Keratinocyte (primary cell): ENCODE measurements at regions not wholly inside any gene's neighbourhood (a gene's known extent, or its start where the extent isn't known, plus 50 kb on each side); places are given as distances from the start of the nearest gene placed in this dataset.

ENCODE experiments used
- DNase-seq: peaks from one replicate; pipeline ENCODE4 v3.0.0-alpha.2; 2011; ENCODE audit warnings: low read depth, missing footprints, low spot score
- FAIRE-seq: peaks from 2 replicates; lab custom pipeline; 2011; peaks lifted over from hg19 to GRCh38; lab: Jason Lieb, UNC
- H2AFZ ChIP-seq: 2 replicates; pipeline ENCODE4 v1.6.0; 2012; ENCODE audit warnings: low read length, control low read depth, inconsistent platforms; ENCODE audit not compliant: control insufficient read depth
- H3K27ac ChIP-seq: 2 replicates; pipeline ENCODE4 v1.5.1; 2011; ENCODE audit warnings: low read length; ENCODE audit not compliant: control insufficient read depth, insufficient read depth
- H3K27me3 ChIP-seq: 3 replicates; pipeline ENCODE4 v1.6.0; 2011; ENCODE audit warnings: low read length; ENCODE audit not compliant: control insufficient read depth, insufficient read depth; ENCODE audit errors: extremely low read depth
- H3K36me3 ChIP-seq, 2 experiments: 2 replicates in 1 of 2; 3 replicates in 1 of 2; pipeline ENCODE4 v1.5.1; 2011; ENCODE audit warnings: low read length in 2 of 2, mild to moderate bottlenecking in 1 of 2; ENCODE audit not compliant: control insufficient read depth in 2 of 2, insufficient read depth in 2 of 2; ENCODE audit errors: extremely low read depth in 1 of 2
- H3K4me1 ChIP-seq: 3 replicates; pipeline ENCODE4 v1.5.1; 2011; ENCODE audit warnings: low read length; ENCODE audit not compliant: control insufficient read depth, insufficient read depth; ENCODE audit errors: extremely low read depth
- H3K4me2 ChIP-seq: 3 replicates; pipeline ENCODE4 v1.6.0; 2011; ENCODE audit warnings: low read depth, low read length; ENCODE audit not compliant: control insufficient read depth, insufficient read depth; ENCODE audit errors: extremely low read depth
- H3K4me3 ChIP-seq, 3 experiments: fragments of 200-600 bp in 1 of 3; sonication (generic) in 1 of 3; 2 replicates in 2 of 3; 3 replicates in 1 of 3; pipeline ENCODE4 v1.5.1; 2011 to 2016; ENCODE audit warnings: low read length in 3 of 3, mild to moderate bottlenecking in 3 of 3, control low read depth in 2 of 3, inconsistent platforms in 1 of 3, low read depth in 1 of 3, mixed read lengths in 1 of 3, mixed run types in 1 of 3, moderate library complexity in 1 of 3; ENCODE audit not compliant: control insufficient read depth in 2 of 3, insufficient read depth in 2 of 3; ENCODE audit errors: extremely low read depth in 1 of 3
- H3K79me2 ChIP-seq: 2 replicates; pipeline ENCODE4 v1.6.0; 2012; ENCODE audit warnings: low read length; ENCODE audit not compliant: control insufficient read depth, insufficient read depth
- H3K9ac ChIP-seq: 3 replicates; pipeline ENCODE4 v1.6.0; 2011; ENCODE audit warnings: low read length; ENCODE audit not compliant: control insufficient read depth, insufficient read depth; ENCODE audit errors: extremely low read depth
- H3K9me1 ChIP-seq: 3 replicates; pipeline ENCODE4 v1.6.0; 2011; ENCODE audit warnings: low read length; ENCODE audit not compliant: control insufficient read depth, insufficient read depth; ENCODE audit errors: extremely low read depth
- H3K9me3 ChIP-seq: 2 replicates; pipeline ENCODE4 v1.5.1; 2012; ENCODE audit warnings: low read depth, low read length; ENCODE audit not compliant: control insufficient read depth
- H4K20me1 ChIP-seq: 3 replicates; pipeline ENCODE4 v1.6.0; 2011; ENCODE audit warnings: low read length; ENCODE audit not compliant: control insufficient read depth, insufficient read depth; ENCODE audit errors: extremely low read depth
- CTCF ChIP-seq, 3 experiments: IDR thresholded peaks in 1 of 3; conservative IDR thresholded peaks in 1 of 3; optimal IDR thresholded peaks in 1 of 3; 2 replicates in 2 of 3; 3 replicates in 1 of 3; pipeline versions ENCODE3 to v1.5.1; 2011; ENCODE audit warnings: low read length in 3 of 3, mild to moderate bottlenecking in 3 of 3, moderate library complexity in 2 of 3, control low read depth in 1 of 3, inconsistent platforms in 1 of 3; ENCODE audit not compliant: insufficient read depth in 2 of 3; ENCODE audit errors: extremely low read depth in 1 of 3
- EZH2 ChIP-seq: IDR thresholded peaks from one replicate; pipeline ENCODE4 v1.6.1; 2012; ENCODE audit warnings: inconsistent platforms, mild to moderate bottlenecking, low read length, moderate library complexity
- dilution Hi-C: fragments of 300-500 bp; cut with MboI; formaldehyde crosslinking; loops from one replicate; pipeline ENCODE4 v1.7.0; 2020; ENCODE audit warnings: low sequenced_read_pairs; ENCODE audit not compliant: extremely low pct_ligation_motif_present

- no peak overlapping the region for H2AFZ ChIP-seq
- dilution Hi-C loops, result no loop called here
- no peaks in the 10 kb centered on the region for H4K20me1 ChIP-seq
- no peaks in the 10 kb centered on the region for H3K79me2 ChIP-seq
- TF ChIP-seq EZH2 (no peak), CTCF (optimal IDR thresholded peaks at IDR 0.05 in 1 of 3, IDR thresholded peaks at IDR 0.05 in 1 of 3, conservative IDR thresholded peaks at IDR 0.05 in 1 of 3; ENCODE audit: extremely low read depth in 1 of 3, insufficient read depth in 2 of 3, low read length in 3 of 3) (no peak)
- no peaks in the 10 kb centered on the region for H3K36me3 ChIP-seq
- H3K4me1 ChIP-seq, result no peaks in the 10 kb centered on the region
- no peaks in the 10 kb centered on the region for H3K9me1 ChIP-seq
- no peaks in the 10 kb centered on the region for H3K9me3 ChIP-seq
- H3K4me3 ChIP-seq, result no peak overlapping the region
- H3K27ac ChIP-seq, result no peak overlapping the region
- no peaks in the 10 kb centered on the region for H3K27me3 ChIP-seq
- no peak for DNase-seq
- no peak for FAIRE-seq
- H3K4me2 ChIP-seq, result no peak overlapping the region
- no peak overlapping the region for H3K9ac ChIP-seq
Observed at GRCh38 chr17:13099926-13100325, 82.1 kb upstream of the ELAC2 start.

- Histone ChIP-seq H3K4me3 (no peak overlapping the region), H3K9me1 (no peaks in the 10 kb centered on the region), H3K9ac (no peak overlapping the region), H3K79me2 (no peaks in the 10 kb centered on the region), H2AFZ (no peak overlapping the region), H3K27ac (no peak overlapping the region), H4K20me1 (no peaks in the 10 kb centered on the region), H3K27me3 (no peaks in the 10 kb centered on the region), H3K36me3 (no peaks in the 10 kb centered on the region), H3K4me1 (no peaks in the 10 kb centered on the region), H3K9me3 (no peaks in the 10 kb centered on the region), H3K4me2 (no peak overlapping the region)
- no peak for TF ChIP-seq EZH2
- no peak for TF ChIP-seq CTCF (optimal IDR thresholded peaks at IDR 0.05 in 1 of 3, IDR thresholded peaks at IDR 0.05 in 1 of 3, conservative IDR thresholded peaks at IDR 0.05 in 1 of 3; ENCODE audit: extremely low read depth in 1 of 3, insufficient read depth in 2 of 3, low read length in 3 of 3)
- DNase-seq, result no peak
- dilution Hi-C loops, result no loop called here
- FAIRE-seq, result no peak
Observed at GRCh38 chr17:13099089-13099735, 81.4 kb upstream of the ELAC2 start.
